ENCODE measurements at regions not wholly inside any gene's neighbourhood (a gene's known extent, or its start where the extent isn't known, plus 50 kb on each side); places are given as distances from the start of the nearest gene placed in this dataset.

DNA sequence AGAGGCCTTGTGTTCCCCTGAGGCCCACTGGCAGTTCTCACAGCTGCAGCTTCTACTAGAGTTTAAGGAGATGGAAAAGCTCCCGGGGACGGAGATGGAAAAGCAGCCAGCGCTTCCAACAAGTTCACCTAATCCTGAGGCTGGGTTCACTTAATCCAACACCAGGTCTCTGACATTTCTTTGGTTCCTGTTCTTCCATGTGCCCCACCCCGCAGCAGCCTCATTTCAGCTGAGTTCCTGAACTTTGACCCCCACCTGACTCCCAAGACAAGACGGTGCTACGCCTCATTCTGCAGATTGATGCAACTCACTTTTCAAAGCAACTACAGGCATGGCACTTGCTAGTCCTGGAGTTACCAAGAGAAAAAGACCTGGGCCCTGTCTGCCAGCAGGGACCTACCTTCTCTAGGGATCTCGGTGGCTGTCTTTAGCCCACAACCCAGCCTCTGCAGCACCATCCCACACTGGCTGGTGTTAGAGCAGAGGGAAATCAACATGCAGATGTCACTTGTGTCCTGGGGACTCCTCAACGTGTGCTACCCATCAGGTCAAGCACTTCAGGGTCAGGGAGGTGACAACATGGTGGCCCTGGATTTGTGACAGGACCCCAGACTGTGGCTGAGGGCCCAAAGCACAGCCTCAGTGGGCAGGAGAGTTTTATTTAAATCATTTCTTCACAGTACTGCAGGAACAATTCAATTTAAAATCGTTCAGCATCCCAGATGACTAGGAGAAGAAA is 406.1 kb downstream of the VPS13C start:
- H3K36me3 ChIP-seq (ENCODE audit: control insufficient read depth in 1 of 2, insufficient read depth in 2 of 2, low read length in 2 of 2): no peaks in the 10 kb centered on the region
- H3K9me3 ChIP-seq (ENCODE audit: control insufficient read depth in 1 of 2, low read length in 2 of 2): peaks cover 0 to 5% of the 10 kb centered on the region in 2 donors
- H3K27ac ChIP-seq (ENCODE audit: low read length): no peak overlapping the region
- no peaks in the 10 kb centered on the region for H3K27me3 ChIP-seq (ENCODE audit: low read depth, low read length)
- no peak overlapping the region for H3K4me3 ChIP-seq (ENCODE audit: low read depth in 1 of 2, low read length in 2 of 2)
- no peaks in the 10 kb centered on the region for H3K4me1 ChIP-seq (ENCODE audit: control insufficient read depth in 1 of 2, insufficient read depth in 2 of 2, low read length in 2 of 2)

DNA sequence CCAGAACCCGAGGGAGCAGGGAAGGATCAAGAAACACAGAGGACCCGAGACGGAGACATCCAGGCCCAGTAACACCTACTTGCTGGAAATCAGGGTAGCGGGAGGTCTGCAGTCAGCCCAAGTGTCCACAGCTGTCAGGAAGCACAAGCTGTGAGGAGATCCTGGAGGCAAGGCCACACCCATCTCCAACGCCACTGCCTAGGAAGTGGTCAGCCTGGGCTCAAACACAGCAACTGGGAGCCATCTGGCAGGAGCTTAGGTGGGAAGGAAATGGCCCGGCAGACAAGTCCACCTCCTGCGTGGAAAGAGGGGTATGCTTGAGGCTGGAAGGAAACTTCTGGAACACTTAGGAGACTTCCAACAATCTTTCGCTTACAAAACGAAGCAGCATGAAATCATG is 407.1 kb downstream of the VPS13C start:
- no peaks in the 10 kb centered on the region for H3K36me3 ChIP-seq (ENCODE audit: control insufficient read depth in 1 of 2, insufficient read depth in 2 of 2, low read length in 2 of 2)
- no peaks in the 10 kb centered on the region for H3K27me3 ChIP-seq (ENCODE audit: low read depth, low read length)
- H3K27ac ChIP-seq (ENCODE audit: low read length): no peak overlapping the region
- H3K4me1 ChIP-seq (ENCODE audit: control insufficient read depth in 1 of 2, insufficient read depth in 2 of 2, low read length in 2 of 2): no peaks in the 10 kb centered on the region
- no peak overlapping the region for H3K4me3 ChIP-seq (ENCODE audit: low read depth in 1 of 2, low read length in 2 of 2)
- no peaks in the 10 kb centered on the region for H3K9me3 ChIP-seq (ENCODE audit: control insufficient read depth in 1 of 2, low read length in 2 of 2)

DNA sequence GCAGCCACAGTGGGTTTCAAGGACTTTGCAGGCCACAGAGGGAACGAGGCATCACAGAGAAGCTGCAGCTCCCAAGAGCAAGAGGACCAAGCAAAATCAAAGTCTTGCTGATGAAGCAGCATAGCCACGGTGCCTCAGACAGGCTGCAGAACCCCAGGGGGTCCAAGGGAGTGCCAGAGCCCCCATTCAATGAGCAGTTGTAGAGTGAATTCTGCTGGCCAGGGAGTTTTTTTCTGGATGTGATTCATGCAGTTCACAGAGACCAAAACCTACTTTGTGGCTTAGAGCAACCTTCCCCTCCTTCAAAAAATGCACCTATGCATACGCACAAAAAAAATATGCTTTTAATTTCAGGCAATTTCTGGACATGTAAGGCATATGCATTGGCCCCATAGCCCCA is 409.0 kb downstream of the VPS13C start:
- Histone ChIP-seq H3K4me3 (ENCODE audit: low read depth in 1 of 2, low read length in 2 of 2) (no peak overlapping the region), H3K4me1 (ENCODE audit: control insufficient read depth in 1 of 2, insufficient read depth in 2 of 2, low read length in 2 of 2) (no peaks in the 10 kb centered on the region), H3K36me3 (ENCODE audit: control insufficient read depth in 1 of 2, insufficient read depth in 2 of 2, low read length in 2 of 2) (no peaks in the 10 kb centered on the region), H3K9me3 (ENCODE audit: control insufficient read depth in 1 of 2, low read length in 2 of 2) (no peaks in the 10 kb centered on the region), H3K27me3 (ENCODE audit: low read depth, low read length) (no peaks in the 10 kb centered on the region), H3K27ac (ENCODE audit: low read length) (no peak overlapping the region)

DNA sequence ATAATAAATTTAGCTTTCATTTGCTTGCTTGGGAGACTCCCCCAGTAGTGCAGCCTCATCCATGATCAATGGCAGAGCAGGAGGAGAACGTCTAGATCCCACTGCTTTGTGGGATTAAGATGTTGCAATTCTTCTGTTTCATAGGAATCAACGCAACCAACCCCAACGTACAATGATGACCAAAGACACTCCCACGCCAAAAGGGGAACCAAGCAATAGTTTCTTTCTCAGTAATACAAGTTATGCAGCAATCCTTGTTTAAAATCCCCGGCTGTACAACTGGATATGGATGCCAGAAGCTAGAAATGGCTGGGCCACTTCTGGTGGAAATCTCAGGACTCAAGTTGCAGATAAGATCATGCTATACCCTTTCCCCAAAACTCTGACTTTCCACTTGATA is 411.2 kb downstream of the VPS13C start:
- Histone ChIP-seq H3K27me3 (ENCODE audit: low read depth, low read length) (no peaks in the 10 kb centered on the region), H3K9me3 (ENCODE audit: control insufficient read depth in 1 of 2, low read length in 2 of 2) (no peaks in the 10 kb centered on the region), H3K4me3 (ENCODE audit: low read depth in 1 of 2, low read length in 2 of 2) (no peak overlapping the region), H3K4me1 (ENCODE audit: control insufficient read depth in 1 of 2, insufficient read depth in 2 of 2, low read length in 2 of 2) (no peaks in the 10 kb centered on the region), H3K27ac (ENCODE audit: low read length) (no peak overlapping the region), H3K36me3 (ENCODE audit: control insufficient read depth in 1 of 2, insufficient read depth in 2 of 2, low read length in 2 of 2) (no peaks in the 10 kb centered on the region)

DNA sequence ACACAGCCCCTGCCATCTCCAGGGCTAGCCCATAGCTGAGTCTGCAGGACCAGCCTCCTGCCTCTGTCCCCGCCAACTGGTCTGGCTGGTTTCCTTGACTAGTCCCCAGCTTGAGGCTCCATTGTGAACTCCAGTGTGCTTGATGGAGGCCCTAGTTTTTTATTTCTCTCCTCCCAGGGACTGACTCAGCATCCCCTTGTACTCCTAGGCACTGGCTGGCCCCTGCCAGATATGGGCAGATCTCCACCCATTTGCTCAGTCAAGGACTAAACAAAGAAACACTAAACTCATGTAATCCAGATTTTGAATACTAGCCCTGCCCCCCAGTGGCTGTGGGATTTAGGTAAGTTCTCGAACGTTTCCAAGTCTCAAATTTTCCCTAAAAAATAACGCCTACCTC is 415.4 kb upstream of the RORA start:
- Histone ChIP-seq H3K9me3 (ENCODE audit: control insufficient read depth in 1 of 2, low read length in 2 of 2) (no peaks in the 10 kb centered on the region), H3K4me1 (ENCODE audit: control insufficient read depth in 1 of 2, insufficient read depth in 2 of 2, low read length in 2 of 2) (no peaks in the 10 kb centered on the region), H3K27ac (ENCODE audit: low read length) (no peak overlapping the region), H3K36me3 (ENCODE audit: control insufficient read depth in 1 of 2, insufficient read depth in 2 of 2, low read length in 2 of 2) (no peaks in the 10 kb centered on the region), H3K27me3 (ENCODE audit: low read depth, low read length) (no peaks in the 10 kb centered on the region), H3K4me3 (ENCODE audit: low read depth in 1 of 2, low read length in 2 of 2) (no peak overlapping the region)

DNA sequence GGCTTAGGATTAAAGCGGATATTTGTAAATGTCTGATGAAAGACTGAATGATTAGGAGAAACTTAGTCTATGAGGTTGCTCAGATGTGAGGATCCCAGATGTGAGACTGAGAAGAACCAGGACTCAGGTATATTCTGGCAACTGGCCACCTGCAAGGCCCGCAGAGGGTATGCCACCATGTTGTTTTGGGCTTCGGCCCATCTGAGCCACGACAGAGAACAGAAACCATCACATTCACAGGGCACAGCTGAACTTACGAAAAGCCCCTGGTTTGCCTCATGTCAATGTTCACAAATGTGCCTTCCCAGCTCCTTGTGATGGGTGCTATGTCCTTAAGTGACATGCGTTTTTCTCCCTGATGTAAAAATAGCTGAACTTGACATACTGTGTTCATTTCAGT is 412.5 kb upstream of the RORA start:
- Histone ChIP-seq H3K27me3 (ENCODE audit: low read depth, low read length) (no peaks in the 10 kb centered on the region), H3K27ac (ENCODE audit: low read length) (no peak overlapping the region), H3K4me3 (ENCODE audit: low read depth in 1 of 2, low read length in 2 of 2) (no peak overlapping the region), H3K9me3 (ENCODE audit: control insufficient read depth in 1 of 2, low read length in 2 of 2) (no peaks in the 10 kb centered on the region), H3K36me3 (ENCODE audit: control insufficient read depth in 1 of 2, insufficient read depth in 2 of 2, low read length in 2 of 2) (no peaks in the 10 kb centered on the region), H3K4me1 (ENCODE audit: control insufficient read depth in 1 of 2, insufficient read depth in 2 of 2, low read length in 2 of 2) (no peaks in the 10 kb centered on the region)

DNA sequence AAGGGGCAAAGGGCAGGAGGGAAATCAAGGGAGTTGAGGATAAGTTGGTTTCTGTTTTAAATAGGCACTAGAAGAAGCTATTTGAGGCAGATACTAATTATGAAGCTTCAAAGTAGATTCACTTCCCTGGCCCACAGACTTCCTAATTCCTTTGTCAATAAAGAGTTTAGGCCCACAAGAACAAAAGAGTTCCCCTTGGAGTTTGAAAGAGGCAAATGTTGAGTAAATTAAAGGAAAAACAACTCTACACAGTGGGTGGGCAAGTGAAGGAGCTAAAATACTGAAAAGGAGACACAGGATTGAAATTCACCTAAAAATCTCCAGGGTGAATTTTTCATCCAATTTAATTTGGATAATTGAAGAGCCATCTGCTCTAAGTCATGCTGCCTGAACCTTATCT is 411.7 kb upstream of the RORA start:
- no peaks in the 10 kb centered on the region for H3K4me1 ChIP-seq (ENCODE audit: control insufficient read depth in 1 of 2, insufficient read depth in 2 of 2, low read length in 2 of 2)
- no peak overlapping the region for H3K27ac ChIP-seq (ENCODE audit: low read length)
- H3K4me3 ChIP-seq (ENCODE audit: low read depth in 1 of 2, low read length in 2 of 2): no peak overlapping the region
- no peaks in the 10 kb centered on the region for H3K27me3 ChIP-seq (ENCODE audit: low read depth, low read length)
- H3K36me3 ChIP-seq (ENCODE audit: control insufficient read depth in 1 of 2, insufficient read depth in 2 of 2, low read length in 2 of 2): no peaks in the 10 kb centered on the region
- no peaks in the 10 kb centered on the region for H3K9me3 ChIP-seq (ENCODE audit: control insufficient read depth in 1 of 2, low read length in 2 of 2)

DNA sequence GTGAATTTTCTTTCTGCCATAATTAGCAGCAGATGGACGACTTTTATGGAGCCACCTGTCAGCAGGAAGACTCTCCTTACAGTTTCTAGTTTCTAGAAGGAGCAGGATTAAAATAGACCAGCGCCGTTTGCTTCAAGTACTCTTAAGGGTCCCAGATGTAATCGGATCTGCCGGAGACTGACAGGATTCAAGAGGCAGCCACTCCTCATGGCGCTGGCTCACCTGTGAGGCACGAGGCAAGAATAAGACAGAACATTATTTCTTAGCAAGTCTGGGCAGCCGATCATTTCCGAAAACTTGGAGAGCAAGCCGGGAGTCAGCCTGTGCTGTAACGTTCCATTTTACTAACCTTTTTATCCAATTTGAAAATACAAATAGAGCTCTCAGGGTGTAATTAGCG is 410.4 kb upstream of the RORA start:
- Histone ChIP-seq H3K36me3 (ENCODE audit: control insufficient read depth in 1 of 2, insufficient read depth in 2 of 2, low read length in 2 of 2) (no peaks in the 10 kb centered on the region), H3K4me3 (ENCODE audit: low read depth in 1 of 2, low read length in 2 of 2) (no peak overlapping the region), H3K4me1 (ENCODE audit: control insufficient read depth in 1 of 2, insufficient read depth in 2 of 2, low read length in 2 of 2) (no peaks in the 10 kb centered on the region), H3K9me3 (ENCODE audit: control insufficient read depth in 1 of 2, low read length in 2 of 2) (no peaks in the 10 kb centered on the region), H3K27me3 (ENCODE audit: low read depth, low read length) (no peaks in the 10 kb centered on the region), H3K27ac (ENCODE audit: low read length) (no peak overlapping the region)

DNA sequence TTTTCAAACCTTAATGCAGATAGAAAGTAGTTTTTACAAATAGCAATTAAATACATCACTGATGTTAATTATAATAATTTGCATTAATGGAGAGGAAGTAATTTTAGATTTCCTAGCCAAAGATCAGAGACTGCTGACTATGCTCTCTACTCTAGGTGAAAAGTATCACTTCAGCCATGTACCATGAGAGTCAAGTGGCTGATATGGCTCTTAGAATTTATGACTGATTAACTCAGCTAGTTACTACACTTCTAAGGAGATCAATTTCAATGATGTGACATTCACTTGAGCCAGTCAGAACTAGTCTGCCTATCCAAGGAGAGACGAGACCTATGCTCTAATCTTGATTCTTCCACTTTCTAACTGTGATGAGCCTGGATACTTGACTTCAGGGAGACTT is 405.7 kb upstream of the RORA start:
- no peaks in the 10 kb centered on the region for H3K36me3 ChIP-seq (ENCODE audit: control insufficient read depth in 1 of 2, insufficient read depth in 2 of 2, low read length in 2 of 2)

DNA sequence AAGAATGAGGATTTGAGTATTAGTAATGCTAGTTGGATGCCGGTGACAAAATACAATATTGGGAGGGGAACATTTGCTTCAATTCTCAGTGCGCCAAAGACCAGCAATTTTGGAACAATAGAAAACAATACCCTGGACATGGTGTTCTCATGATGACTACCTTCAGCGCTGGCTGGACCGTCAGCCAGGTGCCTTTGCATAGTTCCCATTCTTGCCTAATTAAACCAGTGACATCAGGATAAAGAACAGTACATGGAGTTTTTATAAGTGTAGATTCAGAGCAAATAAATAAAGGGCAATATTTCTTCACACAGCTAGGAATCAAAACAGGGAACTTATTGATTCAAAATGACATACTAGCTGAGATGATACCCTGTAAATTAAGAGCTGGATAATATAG is 404.8 kb upstream of the RORA start:
- Histone ChIP-seq H3K36me3 (ENCODE audit: control insufficient read depth in 1 of 2, insufficient read depth in 2 of 2, low read length in 2 of 2) (no peaks in the 10 kb centered on the region), H3K4me1 (ENCODE audit: control insufficient read depth in 1 of 2, insufficient read depth in 2 of 2, low read length in 2 of 2) (no peaks in the 10 kb centered on the region), H3K27me3 (ENCODE audit: low read depth, low read length) (no peaks in the 10 kb centered on the region), H3K9me3 (ENCODE audit: control insufficient read depth in 1 of 2, low read length in 2 of 2) (no peaks in the 10 kb centered on the region), H3K4me3 (ENCODE audit: low read depth in 1 of 2, low read length in 2 of 2) (no peak overlapping the region), H3K27ac (ENCODE audit: low read length) (no peak overlapping the region)

More for the DNA sequence above, 405.7 kb upstream of the RORA start:
- Histone ChIP-seq H3K4me3 (ENCODE audit: low read depth in 1 of 2, low read length in 2 of 2) (no peak overlapping the region), H3K27ac (ENCODE audit: low read length) (no peak overlapping the region), H3K4me1 (ENCODE audit: control insufficient read depth in 1 of 2, insufficient read depth in 2 of 2, low read length in 2 of 2) (no peaks in the 10 kb centered on the region), H3K27me3 (ENCODE audit: low read depth, low read length) (no peaks in the 10 kb centered on the region), H3K9me3 (ENCODE audit: control insufficient read depth in 1 of 2, low read length in 2 of 2) (no peaks in the 10 kb centered on the region)

DNA sequence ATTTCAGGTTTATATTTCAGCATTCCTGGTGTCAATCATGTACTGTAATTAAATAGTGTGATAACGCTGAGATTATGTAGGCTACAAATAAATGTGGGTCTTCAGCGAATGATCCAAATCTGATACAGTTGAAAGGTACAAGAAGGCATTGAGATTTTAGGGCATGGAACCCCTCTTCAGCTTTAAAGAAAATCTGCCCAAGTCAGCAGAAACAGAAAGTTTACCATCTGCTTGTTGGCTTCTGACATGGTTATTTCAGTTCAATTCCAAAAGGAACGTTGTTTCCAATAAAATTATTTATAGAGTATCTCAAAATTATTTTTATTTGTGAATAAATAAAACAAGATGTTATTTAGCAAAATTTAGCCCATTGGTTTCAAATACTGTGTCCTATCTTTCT is 400.2 kb upstream of the RORA start:
- no peaks in the 10 kb centered on the region for H3K27me3 ChIP-seq (ENCODE audit: low read depth, low read length)
- H3K4me3 ChIP-seq (ENCODE audit: low read depth in 1 of 2, low read length in 2 of 2): no peak overlapping the region
- H3K4me1 ChIP-seq (ENCODE audit: control insufficient read depth in 1 of 2, insufficient read depth in 2 of 2, low read length in 2 of 2): no peaks in the 10 kb centered on the region
- H3K36me3 ChIP-seq (ENCODE audit: control insufficient read depth in 1 of 2, insufficient read depth in 2 of 2, low read length in 2 of 2): no peaks in the 10 kb centered on the region
- H3K27ac ChIP-seq (ENCODE audit: low read length): no peak overlapping the region
- no peaks in the 10 kb centered on the region for H3K9me3 ChIP-seq (ENCODE audit: control insufficient read depth in 1 of 2, low read length in 2 of 2)

DNA sequence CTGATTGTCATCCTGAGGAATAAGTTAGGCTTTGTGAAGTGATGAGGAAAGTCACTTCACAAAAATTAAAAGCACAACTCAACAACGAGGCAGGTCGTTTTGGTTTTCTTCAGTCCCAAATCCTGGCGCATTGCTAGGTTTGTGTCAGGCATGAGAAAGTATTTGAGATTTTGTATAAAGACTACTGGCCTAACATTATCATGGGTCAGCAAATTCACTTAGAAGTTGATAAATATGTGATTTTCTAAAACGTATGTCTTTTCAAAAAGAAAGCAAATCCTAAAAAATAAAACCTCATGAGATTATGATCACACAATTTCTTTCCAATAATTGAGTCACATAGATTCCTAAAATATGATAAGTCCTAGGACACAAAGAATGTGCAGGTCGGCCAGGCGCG is 395.8 kb upstream of the RORA start:
- H3K4me3 ChIP-seq (ENCODE audit: low read depth in 1 of 2, low read length in 2 of 2): no peak overlapping the region
- no peaks in the 10 kb centered on the region for H3K4me1 ChIP-seq (ENCODE audit: control insufficient read depth in 1 of 2, insufficient read depth in 2 of 2, low read length in 2 of 2)
- no peaks in the 10 kb centered on the region for H3K9me3 ChIP-seq (ENCODE audit: control insufficient read depth in 1 of 2, low read length in 2 of 2)
- H3K27ac ChIP-seq (ENCODE audit: low read length): no peak overlapping the region
- H3K36me3 ChIP-seq (ENCODE audit: control insufficient read depth in 1 of 2, insufficient read depth in 2 of 2, low read length in 2 of 2): no peaks in the 10 kb centered on the region
- no peaks in the 10 kb centered on the region for H3K27me3 ChIP-seq (ENCODE audit: low read depth, low read length)
